GM18868 (cell line): ENCODE measurements at regions not wholly inside any gene's neighbourhood (a gene's known extent, or its start where the extent isn't known, plus 50 kb on each side); places are given as distances from the start of the nearest gene placed in this dataset.

Source experiments
- ATAC-seq: cut with Tn5 transposase; IDR thresholded peaks from one replicate; pipeline ENCODE4 v1.9.1; 2021; ENCODE audit warnings: mild to moderate bottlenecking, moderate library complexity; ENCODE audit not compliant: unreplicated experiment

GRCh38 chr3:168197162-168197561 lies 101.4 kb upstream of the GOLIM4 start:
- ATAC-seq = no peak

- no peak for ATAC-seq
Observed at GRCh38 chr3:168191856-168192255, 96.1 kb upstream of the GOLIM4 start.

- no peak for ATAC-seq
Observed at GRCh38 chr3:168187233-168187632, 91.5 kb upstream of the GOLIM4 start.

GRCh38 chr3:168186293-168186983 lies 90.7 kb upstream of the GOLIM4 start:
- ATAC-seq = no peak

GRCh38 chr3:168183774-168184173 lies 88.0 kb upstream of the GOLIM4 start:
- ATAC-seq = no peak

- ATAC-seq = no peak
Observed at GRCh38 chr3:168168743-168169142, 73.0 kb upstream of the GOLIM4 start.

- peak; percentile 79 for ATAC-seq
Observed at GRCh38 chr3:168165390-168166269, 69.9 kb upstream of the GOLIM4 start.

- no peak for ATAC-seq
Observed at GRCh38 chr3:168162172-168162571, 66.4 kb upstream of the GOLIM4 start.

GRCh38 chr3:168161696-168162095 lies 66.0 kb upstream of the GOLIM4 start:
- ATAC-seq = no peak

GRCh38 chr3:168157903-168158302 lies 62.2 kb upstream of the GOLIM4 start:
- ATAC-seq = no peak

GRCh38 chr3:168157099-168157700 lies 61.5 kb upstream of the GOLIM4 start:
- ATAC-seq = peak; percentile 36

GRCh38 chr3:168156479-168156878 lies 60.8 kb upstream of the GOLIM4 start:
- no peak for ATAC-seq

- no peak for ATAC-seq
Observed at GRCh38 chr3:168155303-168155702, 59.6 kb upstream of the GOLIM4 start.

- no peak for ATAC-seq
Observed at GRCh38 chr3:168154089-168154488, 58.4 kb upstream of the GOLIM4 start.

GRCh38 chr3:168152149-168152548 lies 56.4 kb upstream of the GOLIM4 start:
- no peak for ATAC-seq
